SK-N-SH (cell line): ENCODE measurements at regions not wholly inside any gene's neighbourhood (a gene's known extent, or its start where the extent isn't known, plus 50 kb on each side); places are given as distances from the start of the nearest gene placed in this dataset.

ENCODE experiments used
- CTCF ChIP-seq: fragments of 200-600 bp; sonication (generic); IDR thresholded peaks from 2 replicates; pipeline ENCODE4 v1.6.1; 2017; ENCODE audit warnings: antibody characterized with exemption, mild to moderate bottlenecking, moderate library complexity
- EZH2phosphoT487 ChIP-seq: fragments of 200-600 bp; sonication (generic); IDR thresholded peaks from 2 replicates; pipeline ENCODE4 v1.6.1; 2017; ENCODE audit warnings: low read depth, mixed run types, mild to moderate bottlenecking, antibody characterized with exemption, moderate library complexity, borderline replicate concordance
- JUND ChIP-seq: IDR thresholded peaks from 2 replicates; pipeline ENCODE4 v1.4.0; 2012
- SMC3 ChIP-seq: IDR thresholded peaks from 2 replicates; pipeline ENCODE4 v1.6.1; 2012; ENCODE audit warnings: low read depth, low read length, improper control_type of control experiment
- TAF1 ChIP-seq: IDR thresholded peaks from 2 replicates; pipeline ENCODE4 v1.6.1; 2012; ENCODE audit warnings: low read depth, mild to moderate bottlenecking, low read length, moderate library complexity, borderline replicate concordance

DNA sequence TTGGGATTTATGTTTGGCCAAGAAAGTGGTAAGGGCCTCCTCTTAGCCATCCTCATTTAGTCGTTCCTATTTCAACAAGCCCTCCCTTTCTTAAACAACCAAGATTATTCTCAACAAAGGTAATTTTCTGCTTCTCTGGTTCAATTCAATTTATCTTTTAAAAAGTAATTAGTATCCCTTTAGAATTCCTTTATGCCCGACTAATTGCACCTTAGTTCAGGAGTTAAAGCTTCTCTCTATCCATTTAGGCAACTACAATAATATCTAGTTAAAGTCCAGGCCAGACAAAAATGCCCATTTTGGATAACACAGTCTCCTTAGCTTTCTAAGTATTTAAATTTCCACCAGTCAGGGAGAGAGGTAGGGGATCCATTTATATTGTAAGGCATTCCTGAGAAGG is 136.7 kb upstream of the MAGI3 start:
- TF ChIP-seq SMC3 (no peak), CTCF (no peak), TAF1 (no peak), EZH2phosphoT487 (no peak), JUND (no peak)
